ENCODE measurements at regions not wholly inside any gene's neighbourhood (a gene's known extent, or its start where the extent isn't known, plus 50 kb on each side); places are given as distances from the start of the nearest gene placed in this dataset.
A peak's percentile ranks its signal among the peaks of the same experiment; 100 is the strongest.

- DNase-seq = no peak
These were observed 50.3 kb upstream of the TRIM9 start for GRCh38 chr14:51145246-51145645.

DNA sequence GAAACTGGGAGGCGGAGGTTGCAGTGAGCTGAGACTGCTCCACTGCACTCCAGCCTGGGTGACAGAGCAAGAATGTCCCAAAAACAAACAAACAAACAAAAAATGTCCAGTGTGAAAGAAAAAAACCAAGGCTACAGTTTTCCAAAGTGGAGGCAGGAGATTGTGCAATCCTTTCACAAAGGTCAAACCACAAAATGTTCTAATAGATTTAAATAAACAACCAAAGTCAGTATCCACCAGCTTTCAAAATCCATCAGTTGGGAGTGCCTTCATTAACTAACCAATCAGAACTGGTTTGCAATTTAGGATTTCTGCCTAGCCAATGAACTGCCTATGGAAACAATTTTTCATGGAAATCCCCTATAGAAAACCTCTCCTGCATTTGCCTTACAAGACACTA lies 52.3 kb upstream of the TRIM9 start:
- no peak for DNase-seq

DNA sequence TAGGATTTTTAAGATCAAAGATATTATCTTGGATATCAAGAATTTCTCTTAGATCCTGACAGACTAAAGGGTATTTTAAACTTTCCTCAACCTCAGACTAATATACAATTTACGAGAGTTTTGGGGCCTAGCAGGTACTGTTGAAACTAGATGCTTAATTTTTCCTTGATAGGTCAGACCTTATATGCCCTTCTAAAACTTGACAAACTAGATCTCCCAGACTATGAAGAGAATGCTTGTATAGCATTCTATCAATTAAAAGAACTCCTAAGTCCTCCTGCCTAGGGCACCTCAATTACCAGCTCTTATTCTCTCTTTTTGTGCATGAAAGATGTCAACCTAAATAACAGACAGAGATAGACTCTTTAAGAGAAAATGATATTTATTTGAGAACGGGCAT lies 60.4 kb upstream of the TRIM9 start:
- no peak for DNase-seq

DNA sequence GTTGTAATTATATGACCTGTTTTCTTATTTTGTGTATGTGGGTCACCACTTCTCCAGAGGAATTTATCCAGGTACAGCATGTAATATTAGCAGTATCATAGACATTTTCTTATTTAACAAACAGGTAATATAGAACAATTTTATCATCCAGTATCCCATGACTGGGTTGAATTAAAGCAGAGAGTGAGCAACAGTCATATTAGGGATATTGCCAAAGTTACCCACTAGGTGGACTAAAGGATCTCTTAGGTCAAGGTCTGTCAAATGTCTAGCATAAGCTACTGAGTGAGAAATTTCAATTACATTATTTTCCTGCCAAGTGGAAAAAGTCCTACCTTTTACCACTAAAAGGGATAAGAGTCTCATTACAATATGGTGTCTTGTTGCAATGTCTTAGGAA lies 62.1 kb upstream of the TRIM9 start:
- peak; percentile 20 for DNase-seq

GRCh38 chr14:51160871-51161270 lies 66.0 kb upstream of the TRIM9 start:
- no peak for DNase-seq

DNA sequence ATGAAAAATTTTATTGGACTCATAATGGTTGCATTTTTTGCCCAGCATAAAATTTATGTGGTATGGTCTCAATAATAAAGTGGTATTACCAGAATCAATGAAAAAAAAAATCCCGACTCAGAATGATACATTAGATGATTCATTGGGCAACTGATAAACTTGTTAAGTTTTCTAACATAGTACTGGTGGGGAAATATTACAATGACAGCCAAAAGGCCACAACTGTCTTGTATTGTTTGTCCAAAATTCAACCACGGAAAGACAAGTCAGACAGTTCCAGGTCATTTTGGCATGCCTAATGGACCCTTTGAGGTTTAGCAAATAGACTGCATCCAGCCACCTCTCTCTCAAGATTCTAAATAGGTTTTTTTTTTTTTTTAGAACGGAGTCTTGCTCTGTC lies 70.5 kb upstream of the TRIM9 start:
- no peak for DNase-seq

GRCh38 chr14:51167587-51168214 lies 72.3 kb upstream of the TMX1 start:
- DNase-seq = no peak

DNA sequence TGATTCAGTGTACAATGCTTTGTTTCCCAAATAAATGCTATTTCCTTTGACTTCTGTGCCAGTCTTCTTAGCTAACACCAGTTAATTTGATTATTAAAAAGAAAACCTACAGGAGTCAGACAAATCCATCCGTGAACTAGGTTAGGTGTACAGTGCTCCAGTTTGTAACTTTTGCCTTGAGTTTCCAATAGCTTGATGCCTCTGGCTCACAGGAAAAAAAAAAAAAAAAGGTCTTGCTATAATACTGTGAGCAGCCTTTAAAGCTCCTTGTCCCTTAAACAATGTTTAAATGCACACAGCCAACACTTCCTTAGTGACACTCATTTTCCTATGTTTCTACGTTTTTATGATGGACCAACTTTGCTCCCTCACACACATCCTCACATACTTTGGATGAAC lies 71.8 kb upstream of the TMX1 start:
- no peak for DNase-seq

GRCh38 chr14:51173863-51174262 lies 66.2 kb upstream of the TMX1 start:
- DNase-seq = no peak

- peak; percentile 55 for DNase-seq
These were observed 63.2 kb upstream of the TMX1 start for GRCh38 chr14:51176839-51177238.

- DNase-seq = no peak
These were observed 59.5 kb upstream of the TMX1 start for GRCh38 chr14:51180577-51180976.

DNA sequence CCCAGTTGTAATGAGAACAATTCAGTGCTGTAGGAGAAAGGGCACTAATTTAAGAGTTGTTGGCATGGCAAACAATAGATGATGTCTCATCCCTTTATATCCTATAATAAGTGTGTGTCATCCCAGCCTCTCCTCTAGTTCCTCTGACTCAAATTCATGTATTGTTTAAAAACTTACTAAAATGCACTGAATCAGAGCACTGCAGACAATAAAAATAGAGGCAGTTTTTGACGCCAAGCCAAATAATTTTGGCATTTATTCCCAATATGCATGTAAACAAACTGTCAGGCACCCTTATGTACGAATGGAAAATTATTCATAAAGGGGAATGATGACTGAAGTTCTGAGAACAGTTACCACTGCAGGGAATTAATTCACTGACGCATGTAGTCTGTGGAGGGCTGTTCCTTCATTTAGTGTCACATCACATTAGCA lies 57.9 kb upstream of the TMX1 start:
- DNase-seq = no peak

- DNase-seq = no peak
These were observed 54.9 kb upstream of the TMX1 start for GRCh38 chr14:51185180-51185579.

GRCh38 chr14:51185754-51186153 lies 54.3 kb upstream of the TMX1 start:
- DNase-seq = no peak

DNA sequence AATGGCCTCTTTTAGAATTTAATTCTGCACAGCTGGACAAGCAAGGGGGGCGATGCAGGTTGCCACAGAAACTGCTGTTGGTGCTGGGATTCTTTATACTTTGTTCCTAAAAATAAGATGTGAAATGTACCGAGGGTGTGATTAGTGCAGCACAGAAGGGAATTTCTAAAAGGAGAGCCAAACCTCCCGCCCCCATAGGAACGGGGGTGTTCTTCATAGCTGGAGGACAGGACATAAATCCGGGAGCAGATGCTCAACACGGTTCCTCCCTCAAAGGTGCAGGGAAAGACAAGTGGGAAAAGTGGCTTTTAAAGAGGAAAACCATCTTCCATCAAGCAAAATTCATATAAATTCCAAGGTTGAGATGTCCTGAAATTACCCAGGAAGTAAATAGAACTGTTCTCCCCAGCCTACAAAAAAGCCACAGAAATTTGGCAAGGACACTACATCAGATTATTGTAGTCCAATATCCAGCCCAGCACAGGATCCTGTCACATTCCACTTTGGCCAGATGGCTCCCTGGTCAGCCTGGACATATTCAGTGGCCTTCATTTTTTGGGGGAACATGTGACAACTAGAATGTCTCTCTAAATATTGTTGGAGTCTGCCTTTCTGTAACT lies 51.4 kb upstream of the TMX1 start:
- DNase-seq = no peak

DNA sequence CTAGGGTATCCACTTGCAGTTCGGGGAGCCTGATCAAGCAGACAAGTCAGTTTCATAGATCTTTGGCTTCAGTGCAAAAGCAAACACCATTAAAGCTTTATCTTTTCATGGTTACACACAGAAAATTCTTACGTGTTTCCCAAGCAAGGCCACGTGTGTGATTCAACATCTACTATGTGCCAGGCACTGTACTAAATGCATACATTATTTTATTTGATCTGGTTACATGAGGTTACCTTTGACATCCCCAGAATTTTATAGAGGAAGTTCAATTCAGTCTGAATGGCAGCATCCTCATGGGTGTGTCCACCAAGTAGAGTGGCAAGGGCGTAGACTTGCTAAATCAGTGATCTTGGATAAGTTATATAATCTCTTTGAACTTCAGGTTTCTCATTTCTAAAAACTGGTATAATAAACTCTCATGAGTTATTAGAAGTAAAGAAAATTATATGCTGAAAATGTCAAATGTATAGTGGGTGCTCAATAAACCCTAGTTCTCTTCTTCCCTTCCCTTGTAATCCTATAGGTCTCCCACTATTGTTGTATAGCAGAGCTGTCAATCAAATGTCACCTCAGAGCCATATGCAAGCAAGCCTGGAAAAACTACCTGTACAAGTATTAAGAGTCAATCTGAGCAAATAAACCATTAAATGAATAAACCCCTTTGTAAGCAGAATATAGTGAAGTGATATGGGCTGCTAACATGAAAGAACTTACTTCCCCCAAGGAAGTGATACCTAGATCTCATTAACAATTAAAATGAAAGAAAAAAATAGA lies 50.3 kb upstream of the TMX1 start:
- no peak for DNase-seq

All from NCI-H1105 (cell line).